Thyroid gland (tissue), 4 donors: ENCODE measurements at regions not wholly inside any gene's neighbourhood (a gene's known extent, or its start where the extent isn't known, plus 50 kb on each side); places are given as distances from the start of the nearest gene placed in this dataset.

ENCODE experiments used
- DNase-seq, 2 donors: peaks; one replicate each; pipeline ENCODE4 v3.0.0-alpha.2; 2019
- H3K27ac ChIP-seq, 3 donors: fragments of 200-600 bp; sonication (generic); 1 replicate in 2 of 3; 2 replicates in 1 of 3; pipeline ENCODE4 v1.5.1; 2016 to 2019; ENCODE audit warnings: mild to moderate bottlenecking in 1 of 3, moderate library complexity in 1 of 3
- H3K27me3 ChIP-seq: fragments of 200-600 bp; sonication (generic); one replicate; pipeline ENCODE4 v1.5.1; 2019
- H3K36me3 ChIP-seq, 2 donors: fragments of 200-600 bp; sonication (generic); one replicate each; pipeline ENCODE4 v1.5.1; 2016 to 2019
- H3K4me1 ChIP-seq, 2 donors: fragments of 200-600 bp; sonication (generic); one replicate each; pipeline ENCODE4 v1.5.1; 2017 to 2019
- H3K4me3 ChIP-seq, 3 donors: fragments of 200-600 bp; sonication (generic); replicated peaks in 1 of 3; 1 replicate in 2 of 3; 2 replicates in 1 of 3; pipeline ENCODE4 v1.5.1; 2016; ENCODE audit warnings: mild to moderate bottlenecking in 1 of 3
- H3K9me3 ChIP-seq: fragments of 200-600 bp; sonication (generic); one replicate; pipeline ENCODE4 v1.5.1; 2017
- CTCF ChIP-seq, 6 experiments: fragments of 200-600 bp in 3 of 6; fragments of 450-650 bp in 3 of 6; sonication (generic) in 3 of 6; IDR thresholded peaks; one replicate each; pipeline ENCODE4 v1.5.1; 2016 to 2019; ENCODE audit warnings: antibody characterized with exemption in 6 of 6, mild to moderate bottlenecking in 2 of 6, inconsistent platforms in 1 of 6, moderate library complexity in 1 of 6
- POLR2A ChIP-seq, 2 donors: fragments of 450-650 bp; IDR thresholded peaks; one replicate each; pipeline ENCODE4 v1.6.1; 2017; ENCODE audit warnings: antibody characterized with exemption in 2 of 2, mild to moderate bottlenecking in 2 of 2, moderate library complexity in 1 of 2
- WGBS, 2 donors: methylation state at CpG; one replicate each; pipeline ENCODE4 v1.1.5; 2017; 5-methylcytosine and 5-hydroxymethylcytosine counted together
- intact Hi-C: fragments of 100-400 bp; cut with DNase I; formaldehyde crosslinking; loops from one replicate; pipeline ENCODE4 v1.15.1; 2023

- Histone ChIP-seq H3K27ac (no peak overlapping the region), H3K4me3 (no peak overlapping the region)
Observed at GRCh38 chr4:132504438-132504837, 644.7 kb upstream of the PCDH10 start.

DNA sequence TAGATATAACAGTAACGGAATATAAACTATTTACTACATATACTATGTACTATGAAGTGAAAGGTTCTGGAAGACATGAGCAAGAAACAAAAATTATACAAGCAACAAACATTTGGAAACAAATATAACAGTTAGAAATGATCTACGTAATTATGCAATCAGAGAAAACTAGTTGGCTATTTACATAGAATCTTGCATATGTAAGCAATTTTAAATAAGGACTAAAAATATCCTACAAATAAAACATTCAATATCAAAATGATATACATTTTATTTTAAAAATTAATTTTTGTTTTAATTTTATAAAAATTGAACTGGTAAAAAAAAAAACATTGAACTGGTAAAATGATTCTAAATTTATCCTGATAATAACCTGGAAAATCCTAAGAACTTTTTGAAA is 642.5 kb upstream of the PCDH10 start:
- Histone ChIP-seq H3K9me3 (no peaks in the 10 kb centered on the region), H3K27me3 (no peaks in the 10 kb centered on the region), H3K4me3 (no peak overlapping the region), H3K4me1 (no peaks in the 10 kb centered on the region), H3K36me3 (no peaks in the 10 kb centered on the region), H3K27ac (no peak overlapping the region)
- no peak for TF ChIP-seq POLR2A (IDR thresholded peaks at IDR 0.05)
- no peak for TF ChIP-seq CTCF (IDR thresholded peaks at IDR 0.05)
- DNase-seq, result no peak
- 92% methylated on average over 2 of the region's 2 CpGs for WGBS, 2 donors
- intact Hi-C loops, result no loop called here

More at GRCh38 chr4:132504438-132504837, 644.7 kb upstream of the PCDH10 start:
- Histone ChIP-seq H3K27me3 (no peaks in the 10 kb centered on the region), H3K9me3 (no peaks in the 10 kb centered on the region), H3K4me1 (no peaks in the 10 kb centered on the region), H3K36me3 (no peaks in the 10 kb centered on the region)
- DNase-seq, result no peak
- intact Hi-C loops, result no loop called here
- WGBS, 2 donors, result 55 to 60% methylated on average over 2 of the region's 2 CpGs
- TF ChIP-seq POLR2A (IDR thresholded peaks at IDR 0.05), result no peak
- no peak for TF ChIP-seq CTCF (IDR thresholded peaks at IDR 0.05)

GRCh38 chr4:132513491-132513890 is 635.6 kb upstream of the PCDH10 start:
- H3K4me1 ChIP-seq, result no peaks in the 10 kb centered on the region
- no peak overlapping the region for H3K4me3 ChIP-seq
- TF ChIP-seq CTCF (IDR thresholded peaks at IDR 0.05) (no peak), POLR2A (IDR thresholded peaks at IDR 0.05) (no peak)
- DNase-seq, result no peak
- no peaks in the 10 kb centered on the region for H3K27me3 ChIP-seq
- H3K27ac ChIP-seq, result no peak overlapping the region
- intact Hi-C loops, result no loop called here
- H3K36me3 ChIP-seq, result no peaks in the 10 kb centered on the region
- WGBS, 2 donors, result 28 to 31% methylated on average over 2 of the region's 2 CpGs
- no peaks in the 10 kb centered on the region for H3K9me3 ChIP-seq

GRCh38 chr4:132526652-132527051 is 622.4 kb upstream of the PCDH10 start:
- H3K4me3 ChIP-seq, result no peak overlapping the region
- H3K27ac ChIP-seq, result no peak overlapping the region
- TF ChIP-seq CTCF (IDR thresholded peaks at IDR 0.05), result no peak
- no peak for TF ChIP-seq POLR2A (IDR thresholded peaks at IDR 0.05)
- H3K4me1 ChIP-seq, result no peaks in the 10 kb centered on the region
- intact Hi-C loops, result no loop called here
- H3K9me3 ChIP-seq, result no peaks in the 10 kb centered on the region
- no peak for DNase-seq
- no peaks in the 10 kb centered on the region for H3K27me3 ChIP-seq
- H3K36me3 ChIP-seq, result no peaks in the 10 kb centered on the region
- WGBS, 2 donors, result 80 to 92% methylated on average over 1 of the region's 1 CpG

DNA sequence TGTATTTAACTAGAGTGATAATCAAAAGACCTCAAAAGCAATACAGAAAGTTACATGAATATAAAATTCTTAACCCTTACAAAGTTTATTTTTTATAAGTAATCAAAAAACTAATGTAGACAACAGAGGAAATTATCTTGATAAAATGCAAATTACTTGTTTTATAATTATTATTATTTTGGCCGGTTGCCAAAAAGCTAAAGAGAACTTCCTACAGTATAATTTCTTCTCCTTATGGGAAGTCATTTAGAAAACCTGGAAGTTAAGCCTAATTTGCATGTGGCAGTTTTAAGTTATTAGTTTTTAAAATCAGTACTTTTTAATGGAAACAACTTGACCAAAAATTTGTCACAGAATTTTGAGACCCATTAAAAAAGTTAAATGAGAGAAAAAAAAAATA is 621.3 kb upstream of the PCDH10 start:
- intact Hi-C loops, result no loop called here
- H3K27me3 ChIP-seq, result no peaks in the 10 kb centered on the region
- H3K4me3 ChIP-seq, result no peak overlapping the region
- no peak for DNase-seq
- no peaks in the 10 kb centered on the region for H3K4me1 ChIP-seq
- 63% methylated on average over 1 of the region's 1 CpG for WGBS, 2 donors
- no peak overlapping the region for H3K27ac ChIP-seq
- TF ChIP-seq POLR2A (IDR thresholded peaks at IDR 0.05) (no peak), CTCF (IDR thresholded peaks at IDR 0.05) (no peak)
- no peaks in the 10 kb centered on the region for H3K36me3 ChIP-seq
- no peaks in the 10 kb centered on the region for H3K9me3 ChIP-seq
